ENCODE measurements at regions not wholly inside any gene's neighbourhood (a gene's known extent, or its start where the extent isn't known, plus 50 kb on each side); places are given as distances from the start of the nearest gene placed in this dataset.

DNA sequence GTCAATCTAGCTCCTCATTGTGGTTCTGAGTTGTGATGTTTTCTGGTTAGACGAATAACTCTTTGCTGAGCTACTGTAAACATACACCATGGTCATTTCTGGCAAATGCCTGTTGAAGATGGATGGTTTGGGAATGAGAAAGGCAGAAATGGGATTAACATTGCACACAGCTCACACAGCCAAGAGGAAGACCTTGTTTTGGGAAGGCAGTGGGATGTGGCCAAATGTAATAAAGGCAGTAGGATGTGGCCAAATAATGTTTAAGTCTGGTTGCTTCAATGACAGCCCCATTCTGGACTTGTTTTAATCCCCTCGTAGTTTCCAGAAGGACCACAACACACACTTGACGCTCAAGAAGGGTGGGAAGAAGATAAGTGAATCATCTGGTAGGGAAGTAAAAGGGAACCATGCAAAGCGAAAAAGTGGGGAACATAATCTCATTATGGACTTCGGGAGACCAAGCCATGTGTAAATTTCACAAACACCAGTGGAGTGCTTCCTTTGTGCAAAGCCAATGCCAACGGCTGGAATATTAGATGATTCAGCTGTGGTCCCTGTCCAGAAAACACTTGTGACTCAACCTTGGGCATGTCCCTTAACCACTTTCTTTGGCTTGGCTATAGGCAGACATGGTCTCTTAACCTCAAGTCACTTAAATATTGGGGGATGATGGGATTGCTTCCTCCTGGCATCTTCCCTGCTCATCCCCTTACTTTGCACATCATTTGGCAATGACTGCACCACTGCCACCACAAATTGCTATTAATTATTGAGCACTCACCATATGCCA lies 284.4 kb upstream of the CRY1 start:
- DNase-seq = no peak

DNA sequence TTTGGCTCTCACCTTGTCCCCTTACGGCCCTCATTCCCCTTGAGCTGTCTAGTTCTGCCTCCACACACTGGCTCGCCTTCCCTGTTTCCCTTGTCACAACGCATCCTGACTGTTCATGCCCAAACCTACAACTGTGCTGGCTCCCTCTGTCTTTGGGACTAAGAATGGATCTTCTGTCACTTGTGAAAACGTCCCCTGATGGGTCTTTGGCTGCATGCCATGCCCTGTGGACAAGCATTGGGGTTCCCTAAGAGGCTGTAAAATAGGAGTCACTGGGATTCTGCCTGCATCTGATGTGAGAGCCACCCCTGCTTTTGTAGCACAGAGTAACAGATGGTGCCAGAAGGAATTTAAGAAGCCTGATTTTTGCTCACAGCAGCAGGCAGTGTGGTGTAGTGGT lies 285.3 kb upstream of the CRY1 start:
- DNase-seq = peak in 2 of 3 experiments; percentile 31 to 54

DNA sequence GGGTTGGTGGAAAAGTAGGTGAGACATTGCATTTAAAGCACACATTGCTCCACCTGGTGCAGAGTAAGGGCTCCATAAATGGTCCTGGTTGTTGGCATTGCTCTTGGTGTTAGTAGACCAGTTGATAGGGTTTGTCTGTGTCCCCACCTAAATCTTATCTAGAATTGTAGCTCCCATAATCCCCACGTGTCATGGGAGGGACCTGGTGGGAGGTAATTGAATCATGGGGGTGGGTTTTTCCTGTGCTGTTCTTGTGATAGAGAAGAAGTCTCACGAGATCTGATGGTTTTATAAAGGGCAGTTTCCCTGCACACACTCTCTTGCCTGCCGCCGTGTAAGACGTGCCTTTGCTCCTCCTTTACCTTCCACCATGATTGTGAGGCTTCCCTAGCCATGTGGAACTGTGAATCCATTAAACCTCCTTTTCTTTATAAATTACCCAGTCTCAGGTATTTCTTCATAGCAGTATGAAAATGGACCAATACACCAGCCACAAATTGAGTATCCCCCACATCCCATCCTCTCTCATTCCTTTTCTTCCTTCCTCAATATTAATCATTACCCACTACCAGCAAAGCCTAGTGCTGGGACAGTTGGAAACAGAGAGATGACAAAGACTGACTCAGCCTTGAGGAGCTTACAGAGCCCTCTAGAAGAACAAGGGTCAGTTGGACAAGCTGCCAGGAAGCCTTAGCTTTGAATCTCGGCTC lies 285.9 kb upstream of the CRY1 start:
- DNase-seq = peak in 1 of 3 experiments; percentile 68

DNA sequence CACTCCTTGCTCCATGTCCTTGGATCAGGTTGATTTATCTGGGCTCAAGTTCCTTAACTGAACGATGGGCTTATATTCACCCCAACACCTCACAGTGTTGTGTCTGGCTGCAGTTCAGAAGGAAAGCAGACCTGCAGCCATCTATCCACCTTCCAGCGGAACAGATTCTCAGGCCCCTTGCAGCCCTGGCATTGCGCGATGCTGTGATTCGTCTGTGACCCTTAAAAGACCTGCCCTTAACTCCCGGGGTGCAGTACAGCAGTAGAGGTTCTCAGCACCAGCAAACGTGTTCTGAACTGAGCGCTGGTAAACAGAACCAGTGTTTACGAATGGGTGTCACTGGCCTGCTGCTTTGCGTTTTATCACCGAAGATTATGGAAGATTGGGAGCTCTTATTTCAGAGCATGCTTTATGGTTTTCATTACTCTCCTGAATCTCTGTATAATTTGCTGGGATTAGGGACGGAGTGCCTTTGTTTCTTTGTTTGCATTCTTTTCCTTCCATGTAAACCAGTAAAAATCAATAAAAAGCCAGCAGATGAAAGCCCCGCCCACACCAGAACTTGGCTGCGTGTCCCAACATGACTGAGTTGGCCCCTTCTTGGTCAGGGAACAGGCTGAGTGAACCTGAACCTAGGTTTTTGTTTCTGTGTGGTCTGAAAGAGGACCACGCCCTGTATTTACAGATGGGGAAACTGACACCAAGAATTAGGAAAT lies 286.7 kb upstream of the CRY1 start:
- DNase-seq = peak; percentile 76 to 91 (median 81)

DNA sequence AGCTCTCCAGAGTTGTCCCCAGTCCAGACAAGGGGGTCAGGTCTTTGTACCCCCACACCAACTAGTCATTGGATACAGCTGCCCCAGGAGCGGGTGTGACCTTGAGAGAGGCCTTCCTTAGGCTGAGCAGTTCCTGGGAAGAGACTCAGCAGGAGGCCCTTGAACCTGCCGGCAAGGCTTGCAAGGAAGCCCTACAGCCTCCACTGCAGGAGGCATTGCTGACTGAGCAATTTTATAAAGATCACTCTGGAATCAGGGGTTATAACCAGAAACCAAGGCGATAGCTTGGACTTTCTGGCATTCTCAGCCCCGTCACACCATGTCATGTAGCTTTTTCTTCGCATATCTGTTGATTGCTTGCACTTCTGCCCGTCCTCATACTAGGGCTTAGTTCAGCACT lies 291.3 kb upstream of the CRY1 start:
- DNase-seq = peak in 2 of 3 experiments; percentile 42 to 59

DNA sequence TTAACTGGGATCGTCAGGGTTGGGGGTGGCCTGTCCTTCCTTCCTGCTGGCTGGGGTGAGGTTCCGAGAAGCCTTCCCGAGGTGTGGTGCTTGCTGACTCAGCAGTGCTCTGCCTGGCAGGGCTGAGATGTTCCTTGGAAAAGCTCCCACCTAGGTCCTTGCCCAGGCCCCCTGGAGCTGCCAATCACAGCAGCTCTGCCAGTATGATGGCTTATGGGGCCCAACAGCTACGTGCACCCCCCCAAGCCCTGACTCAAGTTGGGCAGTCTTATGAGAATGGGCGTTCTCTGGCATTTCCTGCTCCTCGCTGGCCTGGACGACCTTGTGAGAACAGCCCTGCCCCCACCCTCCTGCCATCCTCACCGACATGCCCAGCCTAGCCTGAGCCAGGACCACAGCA lies 292.2 kb upstream of the CRY1 start:
- no peak for DNase-seq

DNA sequence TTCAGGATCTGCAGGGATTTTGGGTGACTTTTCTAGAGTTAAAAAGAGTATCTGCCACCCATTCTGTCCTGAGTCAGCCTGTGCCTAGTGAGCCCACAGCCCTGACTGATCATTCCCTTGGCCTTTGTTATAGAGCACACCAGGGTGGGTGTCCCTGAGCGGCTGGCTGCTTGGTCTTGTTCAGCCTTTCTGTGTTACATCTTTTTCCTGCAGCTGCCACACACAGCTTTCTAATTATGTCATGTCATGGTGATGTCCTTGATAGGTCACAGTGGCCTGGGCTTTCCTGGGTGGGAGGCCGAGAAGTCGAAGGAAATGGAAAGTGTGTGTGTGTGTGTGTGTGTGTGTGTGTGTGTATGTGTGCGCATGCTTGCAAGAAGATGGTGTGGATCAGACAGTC lies 293.2 kb upstream of the CRY1 start:
- no peak for DNase-seq

DNA sequence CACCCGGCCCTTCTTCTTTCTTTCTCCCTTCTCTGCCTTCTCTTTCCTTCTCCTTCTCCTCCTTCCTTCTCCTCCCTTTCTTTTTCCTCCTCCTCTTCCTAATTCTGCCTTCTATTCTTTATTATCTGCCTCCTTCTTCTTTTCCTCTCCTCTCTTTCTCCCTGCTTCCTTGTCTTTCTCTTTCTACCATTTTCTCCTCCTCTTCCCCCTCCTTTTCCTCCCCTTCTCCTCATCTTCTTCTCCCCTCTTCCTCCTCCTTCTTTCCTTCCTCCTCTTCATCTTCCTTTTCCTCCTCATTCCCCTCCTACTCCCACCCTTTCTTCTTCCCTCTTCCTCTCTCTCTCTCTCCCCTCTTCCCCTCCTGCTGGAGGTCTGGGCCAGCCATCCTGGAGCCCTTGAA lies 294.9 kb upstream of the CRY1 start:
- DNase-seq = no peak

DNA sequence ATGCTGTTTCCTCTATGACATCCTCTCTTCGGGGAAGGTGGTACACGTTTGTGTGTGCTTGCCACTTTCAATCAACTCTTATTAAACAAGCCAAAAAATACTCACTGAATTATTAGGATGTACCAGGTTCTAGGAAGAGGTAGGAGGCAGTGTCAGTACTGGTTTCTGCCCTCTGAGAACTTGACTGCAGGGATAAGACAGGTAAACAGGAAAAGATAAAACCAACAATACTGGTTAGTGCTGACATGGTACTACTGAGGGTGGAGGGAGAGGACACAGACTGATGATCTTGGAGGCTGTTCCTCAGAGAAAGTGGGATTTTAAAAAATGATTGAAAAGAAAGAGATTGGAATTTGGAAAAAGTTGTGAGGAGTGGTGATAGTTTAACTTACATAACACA lies 295.2 kb upstream of the PWP1 start:
- DNase-seq = no peak

DNA sequence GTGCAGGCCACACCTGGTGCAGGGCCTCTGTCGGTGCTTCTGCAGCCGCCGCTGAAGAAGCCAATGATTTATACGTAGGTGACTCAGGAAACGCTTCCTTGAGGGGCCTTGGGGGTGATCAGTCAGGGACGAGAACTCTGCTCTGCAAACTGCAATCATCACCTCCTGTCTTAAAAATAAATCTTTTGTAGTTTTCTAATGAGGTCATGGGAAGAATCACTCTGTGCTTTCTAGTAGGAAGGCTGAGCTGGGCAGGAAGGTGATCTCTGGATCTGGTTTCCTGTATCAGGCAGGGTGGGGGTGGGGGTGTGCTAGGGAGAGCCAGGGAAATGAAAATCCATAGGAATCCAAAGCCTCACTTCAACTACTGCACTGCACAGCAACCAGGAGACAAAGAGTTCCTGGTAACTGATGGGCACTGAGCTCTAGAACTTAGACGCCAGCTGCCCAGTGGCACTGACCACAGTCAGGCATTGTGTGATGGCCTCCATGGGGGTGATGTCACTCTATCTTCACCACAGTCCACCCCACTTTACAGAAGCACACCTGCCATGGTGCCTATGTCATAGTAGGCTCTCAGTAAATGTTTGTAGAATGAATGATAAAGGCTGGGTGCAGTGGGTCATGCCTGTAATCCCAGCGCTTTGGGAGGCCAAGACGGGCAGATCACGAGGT lies 292.4 kb upstream of the PWP1 start:
- DNase-seq = peak in 2 of 3 experiments; percentile 50 to 51

DNA sequence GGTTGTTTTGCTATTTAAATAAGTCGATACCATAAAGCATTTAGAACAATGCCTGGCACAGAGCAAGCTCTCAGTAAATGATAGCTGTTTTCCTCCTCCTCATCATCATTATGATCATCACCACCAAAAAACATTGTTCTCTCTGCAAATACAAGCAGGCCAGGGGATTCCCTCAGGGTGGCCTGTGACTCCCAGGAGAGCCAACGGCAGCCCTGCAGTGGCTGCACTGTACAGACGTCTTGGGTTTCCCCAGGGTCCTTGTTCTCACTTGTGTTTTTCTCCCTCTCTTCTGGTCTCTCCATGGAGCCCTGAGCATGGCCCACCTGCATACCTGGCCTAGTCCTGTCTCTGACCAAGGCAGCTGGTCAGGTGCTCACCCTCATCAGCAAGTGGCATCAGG lies 290.9 kb upstream of the PWP1 start:
- DNase-seq = no peak

DNA sequence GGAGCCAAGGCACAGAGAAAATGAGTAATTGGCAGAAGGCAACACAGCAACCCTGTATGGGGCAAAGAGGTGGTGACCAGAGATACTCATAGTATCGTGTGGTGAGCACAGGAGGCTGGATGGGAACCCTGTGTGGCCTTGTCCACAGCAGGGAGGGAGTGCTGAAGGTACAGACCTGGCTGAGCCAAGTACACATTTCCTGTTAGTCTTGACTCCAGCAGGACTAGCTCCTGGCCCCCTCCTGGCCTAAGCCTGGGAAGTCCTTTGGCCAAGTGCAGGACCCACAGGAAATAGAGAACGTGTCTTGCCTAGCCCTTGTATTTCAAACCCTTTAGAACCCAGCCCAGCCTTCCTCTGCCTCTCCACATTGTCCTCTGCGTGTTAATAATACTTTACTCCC lies 289.8 kb upstream of the PWP1 start:
- peak in 1 of 3 experiments; percentile 46 for DNase-seq

DNA sequence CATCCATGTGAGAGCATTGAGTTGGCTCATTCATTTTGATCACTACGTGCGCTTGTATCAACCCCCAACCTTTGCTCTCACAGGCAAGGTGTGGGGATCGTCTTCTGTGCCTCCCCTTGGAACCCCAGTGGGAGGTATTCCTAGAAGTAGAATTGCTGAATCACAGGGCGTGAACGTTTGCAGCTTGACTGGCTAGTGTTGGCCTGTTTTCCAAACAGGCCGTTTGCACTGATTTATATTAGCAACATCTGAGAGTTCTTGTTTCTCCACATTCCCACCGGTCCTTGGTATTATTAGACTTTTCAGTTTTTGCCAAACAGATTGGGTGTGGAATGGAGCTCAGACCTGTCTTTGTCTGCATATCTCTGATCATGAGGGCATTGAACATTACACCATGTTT lies 288.6 kb upstream of the PWP1 start:
- peak in 2 of 3 experiments; percentile 24 to 43 for DNase-seq

DNA sequence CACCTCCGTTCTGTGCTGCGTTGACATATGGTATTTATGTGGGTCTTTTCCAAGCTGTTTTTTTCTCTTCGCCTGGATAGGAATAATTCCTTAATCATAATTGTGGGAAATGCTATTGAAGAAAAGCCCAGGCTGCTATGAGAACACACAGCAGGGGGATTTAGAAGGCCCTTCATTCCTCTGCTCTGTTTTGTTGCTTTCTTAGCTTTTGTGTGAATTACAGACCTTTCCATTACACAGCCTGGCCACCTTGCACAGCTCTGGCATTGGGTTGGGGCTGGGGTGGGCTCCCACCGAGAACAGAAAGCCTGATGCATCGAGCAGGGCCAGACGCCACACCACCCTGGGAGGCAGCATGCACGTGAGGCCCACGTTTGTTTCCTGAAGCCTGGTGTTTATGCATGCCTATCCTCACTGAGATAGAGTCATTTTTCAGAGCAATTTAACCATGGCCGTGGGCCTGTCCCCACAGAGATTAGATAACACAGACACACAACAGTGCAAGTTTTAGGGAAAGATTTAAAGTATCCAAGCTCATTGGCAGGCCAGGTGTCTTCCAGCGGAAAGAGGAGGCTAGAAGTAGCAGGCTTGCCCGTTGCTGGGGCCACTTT lies 287.6 kb upstream of the PWP1 start:
- DNase-seq = no peak

DNA sequence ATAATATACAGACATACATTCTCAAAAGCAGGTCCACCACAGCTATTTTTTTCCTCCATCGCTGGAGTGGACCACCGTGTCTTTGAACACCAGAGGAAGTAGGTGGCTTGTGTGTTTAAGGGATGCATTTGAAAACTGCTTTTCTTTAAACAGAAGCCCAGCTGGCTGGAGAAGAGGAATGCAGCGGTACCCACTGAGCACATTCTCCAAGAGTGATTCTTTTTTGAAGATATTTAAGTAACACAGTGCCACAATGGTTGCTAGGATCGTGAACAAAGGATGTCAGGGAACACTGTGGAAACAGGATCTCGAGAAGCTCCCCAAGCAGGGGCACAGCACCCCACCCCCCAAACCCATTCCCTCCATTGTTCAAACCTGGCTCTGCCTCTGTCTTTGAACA lies 286.6 kb upstream of the PWP1 start:
- no peak for DNase-seq

DNA sequence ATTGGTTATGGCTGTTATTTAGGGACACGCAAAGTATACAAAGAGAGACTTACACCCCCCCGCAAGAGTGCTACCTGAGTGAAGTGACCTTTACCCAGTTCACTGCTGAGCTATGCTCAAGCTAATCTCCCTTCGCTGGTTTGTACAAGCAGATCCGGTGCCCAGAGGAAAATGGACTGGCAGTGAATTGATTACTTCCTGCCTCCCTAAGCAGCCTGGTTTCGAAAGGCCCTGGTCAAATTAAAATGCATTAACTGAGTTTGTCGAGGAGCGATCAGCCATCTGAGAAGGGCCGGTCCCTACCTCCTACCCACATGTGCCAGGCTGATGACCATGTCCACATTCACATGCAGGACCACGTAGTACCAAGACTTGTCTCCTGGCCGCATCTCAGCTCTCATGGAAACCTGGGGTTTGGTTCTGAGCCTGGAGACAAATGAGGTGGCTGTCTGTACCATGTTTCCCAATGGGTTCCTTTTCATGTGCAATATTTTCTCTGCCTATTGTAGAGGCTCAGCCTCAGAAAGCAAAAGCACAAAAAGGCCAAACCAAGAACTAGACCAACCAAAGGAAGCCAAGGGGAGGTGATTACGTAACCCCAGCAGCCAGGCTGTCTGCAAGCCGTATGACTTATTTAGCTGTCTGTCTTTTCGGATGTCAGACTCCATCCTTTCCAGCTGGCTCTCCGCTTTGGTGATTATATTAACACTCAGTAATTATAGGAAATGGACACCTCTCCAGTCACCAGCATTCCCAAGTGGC lies 284.7 kb upstream of the PWP1 start:
- DNase-seq = peak in 2 of 3 experiments; percentile 70 to 88

DNA sequence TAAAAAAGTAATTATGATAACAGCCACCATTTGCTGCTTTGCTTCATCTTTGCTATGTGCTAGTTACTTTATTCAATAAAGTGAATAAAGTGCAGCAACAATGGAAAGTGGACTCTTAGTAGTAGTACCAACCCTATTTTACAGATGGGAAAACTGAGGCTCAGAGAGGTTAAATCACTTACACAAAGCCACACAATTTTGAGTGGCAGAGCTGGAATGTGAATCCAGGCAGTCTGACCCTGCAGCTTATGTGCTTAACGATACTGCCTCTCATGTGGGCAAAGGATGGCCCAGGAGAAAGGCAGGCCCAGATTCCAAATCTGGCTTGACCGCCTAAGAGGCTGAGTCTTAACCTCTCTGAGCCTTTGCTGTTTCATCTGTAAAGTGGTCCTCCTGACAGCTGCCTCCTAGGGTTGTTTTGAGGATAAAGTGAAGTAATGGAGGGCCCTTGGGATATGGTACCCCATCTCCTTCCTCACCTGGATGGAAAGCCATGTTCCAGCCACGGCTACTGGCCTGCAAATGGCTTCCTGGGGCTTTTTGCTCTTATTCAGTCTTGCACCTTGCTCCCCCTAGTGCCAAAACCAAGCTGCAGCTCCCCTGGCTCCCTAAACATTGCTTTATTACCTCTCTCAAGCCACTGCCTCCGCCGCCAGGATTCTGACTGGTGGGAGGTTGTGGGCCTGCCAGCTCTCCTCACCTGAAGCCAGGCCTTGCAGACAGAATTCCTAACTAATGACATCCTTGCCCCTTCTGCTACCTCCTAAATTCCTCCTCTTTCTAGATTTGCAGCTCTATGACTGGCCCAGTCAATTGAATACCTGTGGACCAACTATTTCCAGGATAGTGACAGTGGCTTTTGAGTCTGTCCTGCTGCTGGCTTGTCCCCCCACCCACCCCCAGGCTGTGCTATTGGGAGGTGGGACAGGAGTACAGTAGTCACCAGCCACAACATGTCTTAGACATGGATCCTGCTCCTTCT lies 283.3 kb upstream of the PWP1 start:
- peak; percentile 45 to 73 (median 67) for DNase-seq

DNA sequence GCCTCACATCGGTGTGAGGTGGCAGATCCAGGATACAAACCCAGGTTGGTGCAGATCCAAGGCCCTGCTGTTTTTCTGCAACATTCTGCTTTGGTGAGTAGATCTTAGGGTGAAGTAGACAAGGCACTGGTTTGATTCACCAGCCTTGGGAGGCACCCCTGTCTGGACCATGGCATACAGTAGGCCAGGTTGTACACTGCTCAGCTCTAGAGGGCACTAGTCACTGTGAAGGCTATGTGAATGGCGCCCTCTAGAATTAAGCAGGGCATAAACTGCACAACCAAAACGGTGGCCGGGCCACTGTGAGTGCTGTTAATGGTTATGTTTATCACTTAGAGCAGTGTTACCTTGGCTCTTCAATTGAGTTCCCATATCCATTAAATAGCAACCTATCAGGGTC lies 280.6 kb upstream of the PWP1 start:
- DNase-seq = peak in 2 of 3 experiments; percentile 16 to 23

DNA sequence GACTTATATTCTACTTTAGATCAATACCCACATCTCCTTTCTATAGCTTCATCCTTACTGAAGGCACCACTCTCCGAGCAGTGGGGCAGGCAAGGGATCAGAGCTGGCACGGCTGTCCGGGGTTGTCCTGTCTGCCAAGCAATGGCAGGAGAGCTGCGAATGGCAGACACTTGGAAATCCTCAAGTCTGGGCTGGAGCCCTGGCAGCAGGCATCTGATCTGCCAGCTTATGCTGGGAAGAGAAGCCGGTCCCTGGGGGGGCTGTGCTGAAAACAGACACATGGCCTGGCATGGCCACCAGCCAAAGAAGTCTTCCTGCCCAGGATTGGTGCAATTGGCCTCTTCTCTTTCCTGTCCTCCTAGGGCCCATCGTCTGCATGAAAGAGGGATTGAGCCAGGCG lies 280.2 kb upstream of the PWP1 start:
- DNase-seq = no peak

DNA sequence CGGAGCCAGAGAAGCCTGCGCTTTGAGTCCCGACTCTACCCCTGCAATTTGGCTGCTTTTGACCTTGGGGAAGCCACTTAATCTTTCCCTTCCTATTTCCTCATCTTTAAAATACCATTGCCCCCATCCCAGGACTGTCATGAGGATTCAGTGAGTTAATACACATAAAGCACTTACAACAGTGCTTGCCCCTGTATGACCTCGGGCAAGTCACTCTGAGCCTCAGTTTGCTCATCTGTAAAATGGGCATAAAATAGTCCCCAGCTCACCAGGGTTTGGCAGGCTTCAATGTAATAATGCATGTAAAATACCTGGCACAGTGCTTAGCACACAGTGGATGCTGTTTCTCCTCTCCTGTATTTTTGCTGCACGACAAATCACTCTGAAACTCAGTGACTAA lies 278.7 kb upstream of the PWP1 start:
- DNase-seq = no peak
